T-helper 2 cell (primary cell): ENCODE measurements at regions not wholly inside any gene's neighbourhood (a gene's known extent, or its start where the extent isn't known, plus 50 kb on each side); places are given as distances from the start of the nearest gene placed in this dataset.
"Not testable (repeated sequence)": the region's sequence is repeated elsewhere in the genome, so short reads cannot be mapped to it uniquely, and the experiment has no call there.

Experiments used
- DNase-seq, 5 experiments: peaks; one replicate each; pipeline versions ENCODE4 v3.0.0 to v3.0.0-alpha.2; 2012 to 2022

DNA sequence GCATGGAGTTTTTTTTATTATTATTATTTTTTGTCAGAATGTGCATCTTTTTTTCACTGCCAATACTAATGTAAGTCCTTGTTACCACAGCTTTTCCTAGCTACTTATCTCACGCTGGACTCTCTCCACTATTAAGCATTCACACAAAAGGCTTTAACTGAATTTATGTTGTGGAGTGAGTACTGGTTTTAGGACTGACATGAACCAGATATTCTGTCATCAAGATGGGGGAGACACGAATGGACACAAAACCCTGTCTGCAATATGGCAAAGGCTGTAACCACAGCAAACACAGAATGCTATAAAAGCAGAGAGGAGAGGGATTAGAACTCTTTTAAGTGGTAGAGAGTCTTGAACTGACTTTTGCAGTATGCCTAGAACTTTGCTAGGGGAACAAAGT lies 592.2 kb upstream of the TBL1XR1 start:
- DNase-seq, result no peak

DNA sequence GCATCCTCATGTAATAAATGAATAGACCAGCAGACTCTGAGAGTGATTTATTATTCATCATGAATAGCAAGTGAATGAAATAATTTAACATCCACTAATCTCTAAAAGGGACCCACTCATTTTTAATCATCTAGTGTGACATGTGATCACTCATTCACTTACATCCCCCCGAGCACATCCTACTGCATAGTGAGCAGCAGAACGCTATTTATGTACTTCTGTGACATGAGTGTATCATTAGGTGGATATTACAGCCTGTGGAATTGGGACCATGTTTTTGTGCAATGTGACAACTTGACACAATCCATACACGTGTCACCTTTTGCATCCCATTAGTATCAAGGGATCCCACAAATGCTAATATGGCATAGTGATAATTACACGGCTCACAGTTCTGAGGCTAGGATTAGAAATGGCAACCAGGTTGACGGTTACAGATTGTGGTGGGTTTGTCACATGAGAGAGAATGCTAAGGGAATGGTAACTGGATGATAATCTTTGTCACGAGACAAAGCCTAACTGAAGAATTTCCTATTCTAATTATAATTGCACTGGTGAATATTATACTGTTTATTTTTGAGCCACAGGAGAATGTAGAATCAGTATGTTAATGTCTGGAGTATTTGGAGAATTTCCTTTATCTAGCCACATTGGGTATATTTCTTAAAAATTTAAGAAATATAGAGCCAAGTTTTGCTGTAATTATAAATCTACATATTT lies 595.2 kb upstream of the TBL1XR1 start:
- DNase-seq, result no peak

DNA sequence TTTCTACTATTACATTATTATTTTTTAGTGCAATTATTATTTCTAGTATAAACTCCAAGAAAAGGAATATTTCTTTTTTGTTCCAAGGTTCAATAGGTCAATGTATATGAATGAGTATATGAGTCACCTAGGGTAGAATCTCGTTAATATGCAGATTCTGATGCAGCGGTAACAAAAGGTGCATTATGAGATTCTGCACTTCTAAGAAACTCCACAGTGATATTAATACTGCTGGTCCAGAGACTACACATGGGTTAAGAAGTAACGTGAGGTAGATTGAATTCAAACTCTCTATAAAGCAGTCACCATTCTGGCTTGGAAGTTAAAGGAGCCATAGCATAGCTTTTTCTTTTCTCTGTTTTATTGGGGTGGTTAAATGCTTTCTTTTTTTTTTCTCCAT lies 596.2 kb upstream of the TBL1XR1 start:
- no peak for DNase-seq

DNA sequence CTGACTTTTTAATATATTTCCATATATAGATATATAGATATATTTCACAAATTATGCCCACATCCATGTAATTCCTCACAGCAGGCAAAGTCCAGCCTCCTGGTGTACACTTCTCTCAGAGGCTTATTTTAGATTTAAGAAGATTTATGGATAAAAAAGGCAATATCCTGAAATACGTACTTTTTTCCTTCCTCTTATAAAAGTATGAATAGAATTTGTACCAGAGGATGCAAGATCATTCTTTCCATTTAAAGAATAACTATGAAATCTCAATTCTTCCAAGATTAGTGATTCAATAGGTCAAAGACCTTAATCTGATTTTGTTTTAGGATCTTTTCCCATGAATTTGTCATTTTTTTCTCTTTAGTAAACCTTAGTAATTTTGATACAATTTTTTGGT lies 597.9 kb upstream of the TBL1XR1 start:
- DNase-seq, result no peak

DNA sequence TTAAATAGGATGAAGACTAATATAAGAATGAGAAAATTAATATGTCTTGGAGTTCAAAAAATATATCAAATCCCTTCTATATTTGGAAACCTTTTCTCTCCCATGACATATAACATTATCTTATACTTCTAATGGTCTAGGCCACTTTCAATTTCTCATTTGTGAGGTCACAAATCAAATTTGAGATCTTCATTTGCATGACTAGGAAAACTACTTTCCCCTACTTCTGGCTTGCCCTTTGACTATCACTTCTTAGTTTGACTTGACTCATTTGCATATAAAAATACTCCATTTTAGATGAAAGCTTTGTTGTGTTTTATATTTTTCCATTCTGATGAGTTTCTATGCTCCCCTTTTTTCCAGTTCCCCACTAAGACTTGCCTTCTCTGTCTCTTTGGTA lies 598.6 kb upstream of the TBL1XR1 start:
- peak in 1 of 5 experiments; percentile 8 for DNase-seq

DNA sequence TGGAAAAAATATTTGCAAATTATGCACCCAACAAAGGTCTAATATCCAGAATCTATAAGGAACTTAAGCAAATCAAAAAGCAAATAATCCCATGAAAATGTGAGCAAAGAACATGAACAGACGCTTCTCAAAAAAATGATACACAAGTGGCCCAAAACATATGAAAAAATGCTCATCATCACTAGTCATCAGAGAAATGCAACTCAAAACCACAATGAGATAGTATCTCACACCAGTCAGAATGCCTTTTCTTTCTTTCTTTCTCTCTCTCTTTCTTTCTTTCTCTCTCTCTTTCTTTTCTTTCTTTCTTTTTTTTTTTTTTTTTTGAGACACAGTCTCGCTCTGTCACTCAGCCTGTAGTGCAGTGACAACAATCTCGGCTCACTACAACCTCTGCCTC lies 602.9 kb upstream of the TBL1XR1 start:
- peak in 1 of 5 experiments; percentile 71 for DNase-seq

DNA sequence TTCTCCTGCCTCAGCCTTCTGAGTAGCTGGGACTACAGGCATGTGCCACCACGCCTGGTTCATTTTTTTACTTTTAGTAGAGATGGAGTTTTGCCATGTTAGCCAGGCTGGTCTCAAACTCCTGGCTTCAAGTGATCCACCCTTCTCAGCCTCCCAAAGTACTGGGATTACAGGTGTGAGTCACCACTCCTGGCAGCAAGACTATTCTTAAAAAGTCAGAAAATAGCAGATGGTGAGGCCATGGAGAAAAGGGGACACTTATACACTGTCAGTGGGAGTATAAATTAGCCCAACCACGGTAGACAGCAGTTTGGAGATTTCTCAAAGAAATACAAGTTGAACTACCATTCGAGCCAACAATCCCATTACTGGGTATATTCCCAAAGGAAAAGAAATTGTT lies 603.3 kb upstream of the TBL1XR1 start:
- DNase-seq, result no peak

DNA sequence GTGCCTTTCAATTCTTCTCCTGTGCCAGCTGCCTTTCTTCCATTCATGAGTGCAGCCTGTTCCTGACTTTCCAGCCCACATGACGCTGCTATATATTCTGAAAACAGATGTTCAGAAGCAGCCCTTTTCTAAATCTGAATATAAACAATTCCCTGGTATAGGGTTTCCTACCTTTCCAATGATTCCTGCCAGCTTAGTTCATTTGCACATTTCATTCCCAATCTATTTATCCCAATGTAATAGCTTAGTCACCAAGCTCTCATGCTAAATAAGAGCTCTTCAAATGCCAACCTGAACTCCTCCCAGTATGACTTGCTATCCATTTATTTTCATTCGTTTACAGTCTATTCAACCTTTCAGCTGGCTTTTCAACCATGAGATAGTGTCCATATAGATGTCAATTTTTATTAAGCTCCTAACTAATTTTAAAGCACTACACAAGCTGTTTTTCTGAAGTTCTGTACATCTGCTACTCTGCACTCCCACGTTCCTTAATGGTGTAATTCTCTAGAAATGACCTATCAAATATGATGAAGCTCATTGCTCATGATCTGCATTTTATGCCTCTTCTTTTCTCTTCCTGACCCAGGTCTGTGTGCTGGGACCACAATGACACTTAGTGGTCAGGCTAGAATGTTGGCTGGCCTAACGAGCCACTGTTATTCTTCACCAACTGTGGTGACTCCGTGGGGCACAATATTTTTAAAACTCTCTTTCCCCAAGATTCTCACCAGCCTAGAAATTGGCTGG lies 605.0 kb upstream of the TBL1XR1 start:
- DNase-seq, result no peak

DNA sequence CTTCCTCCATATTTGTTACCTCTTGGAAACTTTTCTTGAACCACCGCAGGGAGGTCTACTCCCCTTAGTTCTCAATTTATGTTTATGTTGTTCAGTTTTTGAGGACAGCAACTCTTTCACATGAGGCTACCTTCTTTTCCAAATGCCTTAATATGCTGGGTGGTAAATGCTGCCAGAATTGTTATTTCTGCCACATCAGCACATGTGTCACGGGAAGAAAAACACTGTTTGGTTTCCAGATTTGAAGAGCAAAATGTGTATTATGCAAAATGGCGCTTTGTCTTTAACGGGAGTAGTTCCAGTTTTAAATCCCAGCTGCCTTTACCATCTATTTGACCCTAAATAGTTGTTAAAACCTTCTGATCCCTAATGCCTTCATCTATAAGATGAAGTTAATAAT lies 606.2 kb upstream of the TBL1XR1 start:
- DNase-seq, result no peak

DNA sequence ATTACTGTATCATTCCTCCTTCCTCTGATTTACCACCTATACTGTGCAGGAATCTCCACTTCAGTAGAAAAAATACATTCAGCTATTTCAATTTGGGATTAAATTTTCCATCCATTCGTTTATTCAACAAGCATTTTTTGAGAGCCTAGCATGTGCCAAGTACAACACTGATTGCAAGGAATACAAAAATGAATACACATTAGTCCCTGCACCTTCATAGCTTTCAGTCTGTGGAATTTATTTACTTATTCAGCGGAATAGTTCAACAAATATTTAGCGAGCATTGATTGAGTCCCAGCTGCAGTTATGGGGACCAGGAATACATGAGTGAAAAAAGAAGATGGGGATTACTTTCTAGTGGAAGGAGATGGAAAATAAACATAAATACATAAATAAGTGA lies 606.8 kb upstream of the TBL1XR1 start:
- no peak for DNase-seq

DNA sequence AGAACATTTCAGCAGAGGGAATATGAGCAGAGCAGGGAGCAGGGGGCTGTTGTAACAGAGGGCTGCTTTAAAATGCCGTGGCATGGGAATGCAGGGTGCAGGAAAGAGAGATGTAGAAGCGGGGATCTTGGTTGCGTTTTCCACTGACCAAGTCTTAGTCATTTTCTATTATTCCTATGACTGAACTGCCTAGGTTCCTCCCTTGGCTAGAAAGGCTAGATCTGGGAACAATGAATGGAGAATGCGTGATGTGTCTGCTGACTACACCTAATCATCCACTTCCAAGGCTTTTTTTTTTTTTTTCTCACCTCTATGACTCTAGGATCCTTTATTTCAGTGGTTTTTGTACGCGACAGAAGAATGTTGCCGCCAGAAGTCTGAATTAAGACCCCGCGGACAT lies 607.4 kb upstream of the TBL1XR1 start:
- DNase-seq, result no peak

DNA sequence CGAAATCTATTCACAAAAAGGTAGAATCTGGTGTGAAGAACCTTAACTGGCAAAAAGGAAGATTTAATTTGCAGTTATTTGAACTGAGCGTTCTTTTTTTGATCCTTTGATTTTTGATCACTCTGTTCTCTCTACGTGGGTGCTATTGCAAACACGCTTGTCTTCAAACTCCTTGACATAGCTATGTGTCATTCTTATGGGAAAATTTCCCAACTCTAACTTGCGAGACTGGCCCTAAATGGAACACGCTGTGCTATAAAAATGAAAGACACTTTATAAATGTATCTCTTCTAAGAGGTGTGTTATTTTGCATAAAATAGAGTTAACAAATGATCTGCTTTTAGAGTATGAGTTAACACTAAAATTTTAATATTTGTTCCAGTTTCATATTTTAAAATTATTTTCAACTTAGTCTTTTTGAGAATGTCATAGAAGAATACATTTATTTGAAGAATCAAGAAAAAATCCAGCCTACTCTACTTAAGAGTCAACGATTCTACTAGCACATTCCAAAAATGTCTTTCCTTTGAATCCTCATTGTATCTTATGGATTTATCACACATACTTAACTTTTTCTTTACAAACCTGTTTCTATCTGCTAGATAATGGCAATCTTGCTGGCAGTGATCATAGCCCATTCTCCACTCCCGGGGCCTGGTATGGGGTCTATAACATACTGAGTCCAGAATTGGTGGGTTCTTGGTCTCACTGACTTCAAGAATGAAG lies 610.0 kb upstream of the TBL1XR1 start:
- no peak for DNase-seq

DNA sequence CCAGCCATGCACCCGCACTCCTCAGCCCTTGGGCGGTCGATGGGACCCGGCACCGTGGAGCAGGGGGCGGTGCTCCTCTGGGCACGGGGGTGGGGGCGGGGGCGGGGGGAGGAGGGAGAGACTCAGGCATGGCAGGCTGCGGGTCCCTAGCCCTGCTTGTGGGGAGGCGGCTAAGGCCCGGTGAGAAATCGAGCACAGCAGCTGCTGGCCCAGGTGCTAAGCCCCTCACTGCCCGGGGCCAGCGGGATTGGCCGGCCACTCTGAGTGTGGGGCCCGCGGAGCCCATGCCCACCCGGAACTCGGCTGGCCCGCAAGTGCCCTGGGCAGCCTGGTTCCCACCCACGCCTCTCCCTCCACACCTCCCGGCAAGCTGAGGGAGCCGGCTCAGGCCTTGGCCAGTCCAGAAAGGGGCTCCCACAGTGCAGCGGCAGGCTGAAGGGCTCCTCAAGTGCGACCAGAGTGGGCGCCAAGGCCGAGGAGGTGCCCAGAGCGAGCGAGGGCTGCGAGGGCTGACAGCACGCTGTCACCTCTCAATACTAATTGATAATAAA lies 611.7 kb upstream of the TBL1XR1 start:
- DNase-seq, result not testable (repeated sequence)

DNA sequence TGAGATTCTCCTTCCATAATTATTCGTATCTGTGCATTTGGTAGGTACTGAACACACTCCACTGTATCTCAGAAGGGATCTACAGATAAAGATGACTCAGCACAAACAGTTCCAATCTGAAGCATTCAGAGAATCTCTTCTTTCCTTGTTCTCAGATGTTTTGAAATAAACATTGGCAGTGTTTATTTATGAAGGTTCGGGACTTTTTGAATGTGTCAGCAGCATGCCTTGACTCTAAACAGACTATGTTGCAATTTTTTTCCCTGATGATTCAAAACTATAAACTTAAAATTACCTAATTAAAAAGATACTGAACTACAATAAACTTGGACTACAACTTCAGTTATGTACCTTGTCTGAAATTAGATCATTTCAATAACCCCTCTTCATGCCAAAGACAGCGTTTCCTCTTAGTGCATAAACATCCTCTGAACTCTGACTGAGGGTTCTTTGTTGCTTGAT lies 612.9 kb upstream of the TBL1XR1 start:
- peak in 1 of 5 experiments; percentile 40 for DNase-seq

DNA sequence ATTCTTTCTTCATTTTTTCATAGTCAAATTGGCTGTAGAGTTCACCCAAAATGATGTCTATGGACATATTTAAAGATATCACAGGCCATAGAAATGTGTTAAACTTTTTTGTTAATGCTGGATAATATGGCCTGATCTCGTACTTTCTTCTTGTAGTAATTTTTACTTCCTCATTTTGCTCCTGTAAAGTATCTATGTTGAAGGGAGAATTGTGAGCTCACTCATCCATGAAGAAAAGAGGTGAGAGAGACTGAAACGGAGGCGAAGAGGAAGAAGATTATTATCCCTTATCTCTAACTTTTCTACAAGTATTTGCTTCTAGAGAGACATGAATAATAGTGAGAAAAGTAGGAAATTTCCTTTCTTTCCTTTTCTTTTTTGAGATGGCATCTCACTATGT lies 613.8 kb upstream of the TBL1XR1 start:
- DNase-seq, result no peak

DNA sequence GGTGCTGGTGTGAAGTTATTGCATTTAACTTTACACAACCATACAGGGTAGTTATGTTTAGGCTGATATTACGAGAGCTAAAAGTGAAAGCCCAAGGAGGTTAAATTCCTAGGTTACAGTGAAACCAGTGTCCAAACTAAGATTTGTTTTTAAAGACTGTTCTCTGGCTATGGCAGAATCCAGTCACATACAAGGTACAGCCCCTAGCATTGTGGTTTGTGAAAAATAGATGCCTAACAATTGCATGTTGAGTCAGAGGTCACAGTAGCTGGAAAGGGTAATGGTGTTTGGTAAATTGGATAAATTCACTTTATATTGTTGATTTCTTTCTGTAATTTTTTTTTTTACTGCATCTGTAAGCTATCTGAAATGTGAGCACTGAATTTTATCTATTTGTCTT lies 614.6 kb upstream of the TBL1XR1 start:
- DNase-seq, result no peak

DNA sequence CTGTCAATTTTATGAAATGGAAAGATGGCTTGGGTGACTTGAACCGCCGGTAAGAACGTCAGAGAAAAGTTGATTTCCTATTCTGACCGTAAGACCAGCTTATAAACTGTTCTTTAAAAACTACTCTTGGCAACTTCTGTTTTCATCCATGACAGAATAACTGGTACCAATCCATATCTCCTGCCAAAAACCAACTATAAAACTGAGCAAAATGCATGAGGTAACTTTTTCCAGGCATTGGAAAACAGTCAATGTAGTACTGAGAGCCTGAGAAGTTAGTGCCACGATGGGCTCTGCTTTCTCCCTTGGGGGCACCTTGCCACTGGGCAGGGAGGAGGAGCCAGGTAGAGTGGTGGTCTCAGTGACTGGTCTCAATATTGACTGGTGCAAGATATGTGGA lies 615.2 kb upstream of the TBL1XR1 start:
- no peak for DNase-seq

DNA sequence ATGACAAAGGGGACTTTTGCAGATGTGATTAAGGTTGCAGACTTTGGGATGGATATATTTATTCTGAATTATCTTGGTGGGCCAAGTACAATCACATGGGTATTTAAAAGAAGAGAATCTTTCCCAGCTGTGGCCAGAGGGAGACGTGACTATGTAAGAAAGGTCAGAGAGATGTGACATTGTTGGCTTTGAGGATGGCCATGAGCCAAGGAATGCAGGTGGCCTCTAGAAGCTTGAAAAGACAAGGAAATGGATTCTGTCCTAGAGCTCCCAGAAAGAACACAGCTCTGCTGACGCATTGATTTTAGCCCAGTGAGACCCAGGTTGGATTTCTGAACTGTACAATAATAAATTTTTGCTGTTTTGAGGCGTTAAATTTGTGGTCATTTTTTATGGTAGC lies 616.0 kb upstream of the TBL1XR1 start:
- DNase-seq, result no peak

DNA sequence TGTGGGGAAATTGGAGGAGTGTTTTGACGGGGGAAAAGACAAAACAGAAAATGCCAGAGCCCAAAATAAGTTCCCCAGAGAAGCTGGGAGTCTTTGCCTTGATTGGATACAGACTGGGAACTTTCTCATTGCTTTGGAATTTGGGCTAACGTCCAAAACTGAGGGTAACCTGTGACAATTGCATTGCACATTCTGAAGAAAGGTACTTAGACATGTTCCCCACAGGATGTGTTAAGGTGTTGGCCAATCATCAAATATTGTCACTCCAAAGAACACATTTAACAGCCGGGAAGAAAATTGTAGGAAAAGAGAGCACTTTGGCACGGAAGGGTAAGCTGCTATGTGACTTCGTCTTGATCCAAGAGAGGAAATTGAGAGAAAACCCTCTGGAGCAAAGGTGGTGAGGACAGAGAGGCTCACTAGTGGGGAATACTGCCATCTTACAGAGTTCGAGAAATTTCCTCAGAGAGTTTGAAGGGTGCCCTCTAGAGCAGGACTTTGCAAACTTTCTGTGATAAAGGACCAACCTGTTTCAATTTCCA lies 619.5 kb upstream of the TBL1XR1 start:
- no peak for DNase-seq

DNA sequence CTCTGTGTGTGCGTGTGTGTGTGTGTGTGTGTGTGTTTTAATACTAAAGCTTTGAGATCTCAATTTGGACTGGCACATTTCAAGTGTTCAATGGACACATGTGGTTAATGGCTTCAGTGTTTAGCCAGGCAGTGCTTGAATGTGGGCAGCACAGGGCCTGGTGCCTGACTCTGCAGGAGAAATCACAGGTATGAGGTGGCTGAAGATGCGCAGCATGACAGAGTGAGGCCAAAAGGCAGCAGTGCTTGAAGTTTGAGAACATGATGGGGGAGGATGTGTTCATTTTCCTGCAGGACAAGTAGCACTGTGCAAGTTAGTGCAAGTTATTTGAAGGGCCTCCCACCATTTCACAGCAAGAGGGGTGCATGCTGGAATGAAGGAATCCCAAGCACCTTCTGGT lies 620.5 kb upstream of the TBL1XR1 start:
- no peak for DNase-seq

DNA sequence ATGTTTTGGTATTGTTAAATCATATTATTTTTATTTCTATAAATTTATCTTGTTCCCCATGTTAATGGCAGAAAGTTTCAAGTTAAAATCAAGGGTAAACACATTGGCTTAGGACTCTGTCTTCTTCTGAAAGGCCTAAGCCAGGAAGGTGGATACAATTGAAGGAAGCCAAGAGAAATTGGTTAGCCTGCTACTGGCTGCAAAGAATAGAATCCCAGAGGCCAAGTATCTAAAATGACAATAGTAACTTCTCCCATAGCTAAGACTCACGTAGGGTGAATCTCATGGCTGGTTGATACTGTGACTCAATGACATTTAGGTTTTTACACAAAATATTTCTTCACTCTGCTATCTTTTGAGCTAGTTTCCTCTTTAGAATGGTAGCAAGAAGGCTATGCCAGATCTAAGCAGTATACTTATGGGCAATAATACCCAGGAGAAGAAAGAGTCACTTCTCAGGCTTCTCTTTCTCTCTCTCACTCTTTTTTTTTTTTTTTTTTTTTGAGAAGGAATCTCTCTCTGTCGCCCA lies 621.5 kb upstream of the TBL1XR1 start:
- DNase-seq, result no peak

DNA sequence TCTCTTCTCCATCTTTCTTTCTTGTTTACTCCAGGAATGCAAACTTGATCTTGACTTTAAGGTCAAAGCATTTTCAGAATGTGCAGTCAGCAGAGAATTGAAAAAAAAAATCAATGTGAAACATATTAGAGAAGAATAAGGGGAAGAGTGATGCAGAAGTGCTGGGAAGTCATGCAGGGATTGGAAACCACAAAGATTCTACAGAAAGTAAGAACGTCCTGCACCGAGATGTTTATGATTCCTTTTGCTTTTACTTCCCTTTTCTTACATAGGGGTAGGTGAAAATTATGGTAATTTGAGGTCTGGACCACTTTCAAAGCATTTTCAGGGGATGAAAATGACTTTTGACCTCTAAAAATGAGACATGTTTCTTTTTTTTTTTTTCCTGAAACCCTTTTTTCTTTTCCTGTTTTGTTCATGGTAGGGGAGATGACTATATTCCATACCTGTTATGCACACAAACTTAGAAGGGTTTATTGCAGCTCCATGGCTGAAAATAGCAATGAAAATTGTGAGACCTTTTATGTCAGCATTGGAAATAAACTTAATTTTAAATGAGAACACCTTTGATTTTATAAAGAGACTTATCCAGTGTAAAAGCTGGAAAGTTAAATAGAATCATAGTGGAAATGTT lies 623.5 kb upstream of the TBL1XR1 start:
- DNase-seq, result no peak
